Psoas muscle (tissue), 7 donors: ENCODE measurements at regions not wholly inside any gene's neighbourhood (a gene's known extent, or its start where the extent isn't known, plus 50 kb on each side); places are given as distances from the start of the nearest gene placed in this dataset.

ENCODE experiments used
- ATAC-seq, 4 donors: fragments of 200-7000 bp; cut with Tn5 transposase; one replicate each; pipeline ENCODE4 v1.9.1; 2020; ENCODE audit warnings: moderate library complexity in 3 of 4, mild to moderate bottlenecking in 2 of 4
- DNase-seq, 2 donors: peaks; one replicate each; pipeline ENCODE4 v3.0.0-alpha.2; 2020
- H3K27ac ChIP-seq: fragments of 200-600 bp; one replicate; pipeline ENCODE4 v1.8.0; 2022
- H3K27me3 ChIP-seq, 3 donors: fragments of 200-600 bp in 1 of 3; one replicate each; pipeline versions ENCODE4 v1.6.1 to v1.8.0; 2013 to 2022; ENCODE audit warnings: low read length in 2 of 3, mild to moderate bottlenecking in 2 of 3, moderate library complexity in 1 of 3; ENCODE audit not compliant: insufficient read depth in 3 of 3
- H3K36me3 ChIP-seq, 2 donors: fragments of 200-600 bp in 1 of 2; one replicate each; pipeline versions ENCODE4 v1.6.1 to v1.8.0; 2013 to 2022; ENCODE audit warnings: low read depth in 1 of 2, mild to moderate bottlenecking in 1 of 2, moderate library complexity in 1 of 2; ENCODE audit not compliant: insufficient read depth in 1 of 2
- H3K4me1 ChIP-seq: fragments of 200-600 bp; one replicate; pipeline ENCODE4 v1.8.0; 2022
- H3K4me3 ChIP-seq: fragments of 200-600 bp; one replicate; pipeline ENCODE4 v1.8.0; 2022; ENCODE audit warnings: mild to moderate bottlenecking
- H3K9me3 ChIP-seq: fragments of 200-600 bp; one replicate; pipeline ENCODE4 v1.8.0; 2022
- CTCF ChIP-seq: fragments of 200-600 bp; IDR thresholded peaks from one replicate; pipeline ENCODE4 v1.8.0; 2022; ENCODE audit warnings: antibody characterized with exemption
- WGBS, 3 donors: extraction: QIAGEN DNeasy Blood & Tissue Kit; methylation state at CpG; one replicate each; pipeline versions ENCODE4 v1.1.6 to v1.1.7; 2013; 5-methylcytosine and 5-hydroxymethylcytosine counted together
- intact Hi-C, 2 donors: fragments of 100-400 bp; cut with DNase I; formaldehyde crosslinking; loops; one replicate each; pipeline versions ENCODE4 v1.11.0 to v1.14.2; 2022
- donor health status: healthy with polysubstance abuse.
- donor health status: DM: no; HTN: no; CAD: no; lungs with moderate emphysema.
- donor health status: Bipolar disorder and iron deficiency.
- donor health status: healthy.
- donor health status: DM: yes; HTN: yes; CAD: no.
- donor health status: DM: no; HTN: no; CAD: no.
- donor health status: DM: yes; HTN: yes; CAD: no.

GRCh38 chr1:164006621-164007020 lies 552.4 kb upstream of the PBX1 start:
- peaks cover 11% of the 10 kb centered on the region for H3K9me3 ChIP-seq
- no peak for TF ChIP-seq CTCF

GRCh38 chr1:164017239-164017638 lies 541.7 kb upstream of the PBX1 start:
- Histone ChIP-seq H3K27me3 (no peaks in the 10 kb centered on the region), H3K4me1 (no peaks in the 10 kb centered on the region), H3K4me3 (no peak overlapping the region), H3K36me3 (no peaks in the 10 kb centered on the region), H3K9me3 (peaks cover 14% of the 10 kb centered on the region), H3K27ac (no peak overlapping the region)
- DNase-seq = no peak
- intact Hi-C loops = no loop called here
- no peak for ATAC-seq
- TF ChIP-seq CTCF = no peak
- 95 to 100% (median 96%) methylated on average over 1 of the region's 1 CpG for WGBS, 3 donors

More at GRCh38 chr1:164006621-164007020, 552.4 kb upstream of the PBX1 start:
- intact Hi-C loops = no loop called here
- Histone ChIP-seq H3K36me3 (no peaks in the 10 kb centered on the region), H3K27me3 (no peaks in the 10 kb centered on the region), H3K27ac (no peak overlapping the region), H3K4me1 (no peaks in the 10 kb centered on the region), H3K4me3 (no peak overlapping the region)
- WGBS, 3 donors = 81 to 86% (median 85%) methylated on average over 4 of the region's 4 CpGs
- no peak for DNase-seq
- no peak for ATAC-seq

- peaks cover 14% of the 10 kb centered on the region for H3K9me3 ChIP-seq
- H3K27ac ChIP-seq = no peak overlapping the region
- no peaks in the 10 kb centered on the region for H3K27me3 ChIP-seq
- TF ChIP-seq CTCF = no peak
- WGBS, 3 donors = 61 to 92% (median 69%) methylated on average over 2 of the region's 2 CpGs
- no peak for ATAC-seq
- no peaks in the 10 kb centered on the region for H3K4me1 ChIP-seq
- H3K4me3 ChIP-seq = no peak overlapping the region
- DNase-seq = no peak
- intact Hi-C loops = no loop called here
- no peaks in the 10 kb centered on the region for H3K36me3 ChIP-seq
Measured at GRCh38 chr1:164020391-164020790, 538.6 kb upstream of the PBX1 start.

GRCh38 chr1:164021813-164022212 lies 537.2 kb upstream of the PBX1 start:
- peaks cover 12% of the 10 kb centered on the region for H3K9me3 ChIP-seq
- H3K4me3 ChIP-seq = no peak overlapping the region
- no peaks in the 10 kb centered on the region for H3K4me1 ChIP-seq
- H3K27ac ChIP-seq = no peak overlapping the region
- no peaks in the 10 kb centered on the region for H3K36me3 ChIP-seq
- DNase-seq (no peak), ATAC-seq (no peak)
- no peaks in the 10 kb centered on the region for H3K27me3 ChIP-seq
- TF ChIP-seq CTCF = no peak
- intact Hi-C loops = no loop called here
- WGBS, 3 donors = 85 to 90% (median 86%) methylated on average over 1 of the region's 1 CpG

GRCh38 chr1:164033782-164034181 lies 525.2 kb upstream of the PBX1 start:
- H3K36me3 ChIP-seq = no peaks in the 10 kb centered on the region
- WGBS, 3 donors = 53 to 97% (median 94%) methylated on average over 1 of the region's 1 CpG
- peaks cover 5% of the 10 kb centered on the region for H3K9me3 ChIP-seq
- TF ChIP-seq CTCF = no peak
- H3K27me3 ChIP-seq = no peaks in the 10 kb centered on the region
- H3K4me3 ChIP-seq = no peak overlapping the region
- no peaks in the 10 kb centered on the region for H3K4me1 ChIP-seq
- intact Hi-C loops = no loop called here
- no peak overlapping the region for H3K27ac ChIP-seq
- ATAC-seq (no peak), DNase-seq (no peak)
